H1 (cell line): ENCODE measurements at regions not wholly inside any gene's neighbourhood (a gene's known extent, or its start where the extent isn't known, plus 50 kb on each side); places are given as distances from the start of the nearest gene placed in this dataset.

Experiments used
- TF ChIP-seq, protein P1 (sequence below): fragments of 300-600 bp; sonication (generic); IDR thresholded peaks from 2 replicates; pipeline ENCODE4 v1.7.1; 2012; ENCODE audit warnings: low read length, moderate library complexity, mild to moderate bottlenecking, inconsistent platforms; ENCODE audit not compliant: insufficient replicate concordance

DNA sequence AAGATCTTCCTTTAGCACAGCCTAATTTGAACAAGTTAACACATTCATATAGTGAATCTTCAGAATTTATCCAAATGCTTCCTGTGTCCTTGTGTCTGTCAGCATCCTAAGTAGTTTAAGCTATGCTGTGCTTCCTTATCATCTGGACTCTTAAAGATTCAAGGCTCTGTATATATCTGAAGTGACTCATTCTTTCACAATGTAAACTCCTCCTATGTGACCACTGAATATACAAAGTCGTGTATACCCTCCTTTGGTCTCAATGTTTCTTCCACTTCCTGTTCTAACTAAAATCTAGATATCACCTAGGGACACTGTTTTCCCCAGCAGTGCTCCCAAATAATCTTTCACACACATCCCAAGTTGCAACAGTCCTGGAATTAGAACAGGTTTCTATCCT lies 935.7 kb upstream of the NUDT12 start (continued):
- TF ChIP-seq, protein P1, sequence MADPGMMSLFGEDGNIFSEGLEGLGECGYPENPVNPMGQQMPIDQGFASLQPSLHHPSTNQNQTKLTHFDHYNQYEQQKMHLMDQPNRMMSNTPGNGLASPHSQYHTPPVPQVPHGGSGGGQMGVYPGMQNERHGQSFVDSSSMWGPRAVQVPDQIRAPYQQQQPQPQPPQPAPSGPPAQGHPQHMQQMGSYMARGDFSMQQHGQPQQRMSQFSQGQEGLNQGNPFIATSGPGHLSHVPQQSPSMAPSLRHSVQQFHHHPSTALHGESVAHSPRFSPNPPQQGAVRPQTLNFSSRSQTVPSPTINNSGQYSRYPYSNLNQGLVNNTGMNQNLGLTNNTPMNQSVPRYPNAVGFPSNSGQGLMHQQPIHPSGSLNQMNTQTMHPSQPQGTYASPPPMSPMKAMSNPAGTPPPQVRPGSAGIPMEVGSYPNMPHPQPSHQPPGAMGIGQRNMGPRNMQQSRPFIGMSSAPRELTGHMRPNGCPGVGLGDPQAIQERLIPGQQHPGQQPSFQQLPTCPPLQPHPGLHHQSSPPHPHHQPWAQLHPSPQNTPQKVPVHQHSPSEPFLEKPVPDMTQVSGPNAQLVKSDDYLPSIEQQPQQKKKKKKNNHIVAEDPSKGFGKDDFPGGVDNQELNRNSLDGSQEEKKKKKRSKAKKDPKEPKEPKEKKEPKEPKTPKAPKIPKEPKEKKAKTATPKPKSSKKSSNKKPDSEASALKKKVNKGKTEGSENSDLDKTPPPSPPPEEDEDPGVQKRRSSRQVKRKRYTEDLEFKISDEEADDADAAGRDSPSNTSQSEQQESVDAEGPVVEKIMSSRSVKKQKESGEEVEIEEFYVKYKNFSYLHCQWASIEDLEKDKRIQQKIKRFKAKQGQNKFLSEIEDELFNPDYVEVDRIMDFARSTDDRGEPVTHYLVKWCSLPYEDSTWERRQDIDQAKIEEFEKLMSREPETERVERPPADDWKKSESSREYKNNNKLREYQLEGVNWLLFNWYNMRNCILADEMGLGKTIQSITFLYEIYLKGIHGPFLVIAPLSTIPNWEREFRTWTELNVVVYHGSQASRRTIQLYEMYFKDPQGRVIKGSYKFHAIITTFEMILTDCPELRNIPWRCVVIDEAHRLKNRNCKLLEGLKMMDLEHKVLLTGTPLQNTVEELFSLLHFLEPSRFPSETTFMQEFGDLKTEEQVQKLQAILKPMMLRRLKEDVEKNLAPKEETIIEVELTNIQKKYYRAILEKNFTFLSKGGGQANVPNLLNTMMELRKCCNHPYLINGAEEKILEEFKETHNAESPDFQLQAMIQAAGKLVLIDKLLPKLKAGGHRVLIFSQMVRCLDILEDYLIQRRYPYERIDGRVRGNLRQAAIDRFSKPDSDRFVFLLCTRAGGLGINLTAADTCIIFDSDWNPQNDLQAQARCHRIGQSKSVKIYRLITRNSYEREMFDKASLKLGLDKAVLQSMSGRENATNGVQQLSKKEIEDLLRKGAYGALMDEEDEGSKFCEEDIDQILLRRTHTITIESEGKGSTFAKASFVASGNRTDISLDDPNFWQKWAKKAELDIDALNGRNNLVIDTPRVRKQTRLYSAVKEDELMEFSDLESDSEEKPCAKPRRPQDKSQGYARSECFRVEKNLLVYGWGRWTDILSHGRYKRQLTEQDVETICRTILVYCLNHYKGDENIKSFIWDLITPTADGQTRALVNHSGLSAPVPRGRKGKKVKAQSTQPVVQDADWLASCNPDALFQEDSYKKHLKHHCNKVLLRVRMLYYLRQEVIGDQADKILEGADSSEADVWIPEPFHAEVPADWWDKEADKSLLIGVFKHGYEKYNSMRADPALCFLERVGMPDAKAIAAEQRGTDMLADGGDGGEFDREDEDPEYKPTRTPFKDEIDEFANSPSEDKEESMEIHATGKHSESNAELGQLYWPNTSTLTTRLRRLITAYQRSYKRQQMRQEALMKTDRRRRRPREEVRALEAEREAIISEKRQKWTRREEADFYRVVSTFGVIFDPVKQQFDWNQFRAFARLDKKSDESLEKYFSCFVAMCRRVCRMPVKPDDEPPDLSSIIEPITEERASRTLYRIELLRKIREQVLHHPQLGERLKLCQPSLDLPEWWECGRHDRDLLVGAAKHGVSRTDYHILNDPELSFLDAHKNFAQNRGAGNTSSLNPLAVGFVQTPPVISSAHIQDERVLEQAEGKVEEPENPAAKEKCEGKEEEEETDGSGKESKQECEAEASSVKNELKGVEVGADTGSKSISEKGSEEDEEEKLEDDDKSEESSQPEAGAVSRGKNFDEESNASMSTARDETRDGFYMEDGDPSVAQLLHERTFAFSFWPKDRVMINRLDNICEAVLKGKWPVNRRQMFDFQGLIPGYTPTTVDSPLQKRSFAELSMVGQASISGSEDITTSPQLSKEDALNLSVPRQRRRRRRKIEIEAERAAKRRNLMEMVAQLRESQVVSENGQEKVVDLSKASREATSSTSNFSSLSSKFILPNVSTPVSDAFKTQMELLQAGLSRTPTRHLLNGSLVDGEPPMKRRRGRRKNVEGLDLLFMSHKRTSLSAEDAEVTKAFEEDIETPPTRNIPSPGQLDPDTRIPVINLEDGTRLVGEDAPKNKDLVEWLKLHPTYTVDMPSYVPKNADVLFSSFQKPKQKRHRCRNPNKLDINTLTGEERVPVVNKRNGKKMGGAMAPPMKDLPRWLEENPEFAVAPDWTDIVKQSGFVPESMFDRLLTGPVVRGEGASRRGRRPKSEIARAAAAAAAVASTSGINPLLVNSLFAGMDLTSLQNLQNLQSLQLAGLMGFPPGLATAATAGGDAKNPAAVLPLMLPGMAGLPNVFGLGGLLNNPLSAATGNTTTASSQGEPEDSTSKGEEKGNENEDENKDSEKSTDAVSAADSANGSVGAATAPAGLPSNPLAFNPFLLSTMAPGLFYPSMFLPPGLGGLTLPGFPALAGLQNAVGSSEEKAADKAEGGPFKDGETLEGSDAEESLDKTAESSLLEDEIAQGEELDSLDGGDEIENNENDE: no peak
- TF ChIP-seq, all 59 proteins: peak for 0
